Breast epithelium (tissue), 3 donors: ENCODE measurements at regions not wholly inside any gene's neighbourhood (a gene's known extent, or its start where the extent isn't known, plus 50 kb on each side); places are given as distances from the start of the nearest gene placed in this dataset.

Source experiments
- CTCF ChIP-seq, 3 donors: fragments of 450-650 bp; IDR thresholded peaks; one replicate each; pipeline ENCODE4 v1.5.1; 2016 to 2017; ENCODE audit warnings: antibody characterized with exemption in 3 of 3, mild to moderate bottlenecking in 3 of 3, moderate library complexity in 3 of 3
- POLR2A ChIP-seq: fragments of 450-650 bp; IDR thresholded peaks from one replicate; pipeline ENCODE4 v1.6.1; 2016; ENCODE audit warnings: antibody characterized with exemption, mild to moderate bottlenecking, moderate library complexity
- POLR2AphosphoS5 ChIP-seq, 3 donors: sonication (generic); formaldehyde crosslinking; IDR thresholded peaks; one replicate each; pipeline ENCODE4 v1.6.1; 2017; ENCODE audit warnings: antibody characterized with exemption in 3 of 3

DNA sequence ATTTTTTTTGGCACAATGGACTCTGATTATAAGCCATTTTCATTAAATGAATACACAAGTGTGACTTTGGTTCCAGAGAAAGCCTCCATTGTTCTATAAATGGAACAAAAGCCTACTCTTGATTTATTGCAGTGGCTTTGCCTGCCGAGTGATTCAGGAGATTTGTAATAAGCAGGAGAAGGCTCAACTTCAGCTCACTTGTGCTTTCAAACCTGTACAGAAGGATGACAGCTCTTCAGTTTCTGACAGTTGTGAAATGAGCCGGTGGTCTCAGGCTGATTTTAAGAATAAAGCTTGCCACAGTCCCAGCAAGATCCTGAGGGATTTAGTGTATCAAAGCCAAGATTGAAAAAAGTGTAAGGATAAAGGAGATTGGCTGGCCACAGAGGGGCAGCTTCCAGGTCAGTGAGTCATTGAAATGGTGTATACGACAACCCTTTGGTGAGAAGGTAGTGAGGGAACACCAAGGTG, 438.8 kb upstream of the TGFBR2 start:
- no peak for TF ChIP-seq POLR2AphosphoS5 (IDR thresholded peaks at IDR 0.05)
- TF ChIP-seq CTCF (IDR thresholded peaks at IDR 0.05), result no peak
- no peak for TF ChIP-seq POLR2A
